ENCODE measurements at regions not wholly inside any gene's neighbourhood (a gene's known extent, or its start where the extent isn't known, plus 50 kb on each side); places are given as distances from the start of the nearest gene placed in this dataset.

DNA sequence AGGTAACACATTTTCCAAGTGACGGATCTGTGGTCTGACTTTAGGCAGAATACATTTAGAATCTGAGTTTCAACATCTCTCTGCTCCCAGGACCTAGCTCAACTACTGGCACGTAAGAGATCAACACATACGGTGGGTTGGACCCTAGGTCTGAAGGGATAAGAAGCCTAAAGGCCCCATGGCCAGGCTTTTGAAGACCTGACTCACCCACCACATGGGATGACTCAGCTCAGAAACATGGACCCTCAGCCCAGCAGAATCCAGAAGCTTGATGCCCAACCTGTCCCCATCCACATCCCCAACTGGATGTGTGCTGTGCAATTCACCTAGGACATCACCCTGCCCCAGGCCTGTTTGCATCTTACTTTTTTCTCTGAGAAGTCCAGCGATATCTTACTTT lies 770.2 kb downstream of the BCL11B start:
- intact Hi-C loops (cut with DNase I) = no loop called here
- no peak for DNase-seq (ENCODE audit: low spot score)

DNA sequence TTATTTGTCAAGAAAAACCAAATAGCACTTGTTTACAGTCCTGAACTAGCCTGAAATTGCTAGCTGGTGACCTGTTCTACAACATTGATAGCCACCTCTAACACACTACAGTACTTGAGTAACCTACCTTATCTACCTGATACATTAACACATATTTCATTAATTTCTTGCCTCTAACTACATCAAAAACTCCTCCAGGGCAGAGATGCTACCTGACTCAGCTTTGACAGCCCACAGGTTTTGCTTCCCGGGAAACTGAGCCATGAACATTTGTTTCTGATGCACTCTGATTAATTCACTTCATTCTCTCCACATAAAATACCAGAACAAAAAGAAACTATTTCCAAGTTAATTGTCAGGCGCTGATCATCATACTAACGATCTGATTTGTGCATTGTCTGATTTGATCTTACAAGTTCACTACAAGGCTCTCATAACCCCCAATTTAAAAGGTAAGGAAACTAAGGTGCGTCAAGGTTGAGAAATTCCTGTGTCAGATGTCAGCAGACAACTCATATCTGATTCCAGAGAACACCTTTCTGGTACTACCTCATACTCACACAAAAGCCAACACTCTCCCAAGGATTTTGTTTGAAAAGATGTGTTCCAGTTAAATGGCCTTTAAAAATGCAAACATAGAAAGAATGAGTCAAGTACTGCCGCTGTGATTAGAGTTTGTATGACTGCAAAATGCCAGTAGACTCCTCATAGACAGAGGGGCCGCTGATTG lies 768.7 kb downstream of the BCL11B start:
- intact Hi-C loops (cut with DNase I) = no loop called here
- DNase-seq (ENCODE audit: low spot score) = no peak

DNA sequence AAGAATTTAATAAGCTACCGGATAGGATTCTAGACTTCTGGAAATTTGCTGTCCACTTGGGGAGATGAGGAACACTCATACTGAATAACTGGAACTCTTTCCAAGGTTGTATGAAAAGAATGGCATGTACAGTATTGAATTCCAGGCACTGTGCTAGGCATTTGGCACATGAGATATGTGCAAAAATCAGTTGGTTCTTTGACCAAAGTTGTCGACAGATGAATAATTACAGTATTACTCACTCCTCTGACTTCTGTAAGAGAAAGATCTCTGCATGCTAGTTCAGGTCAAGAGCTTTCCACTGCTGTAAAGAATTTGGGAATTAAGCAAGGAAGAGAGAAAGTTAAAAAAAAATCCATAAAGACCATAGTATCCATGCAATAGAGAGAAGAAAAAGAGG lies 764.7 kb downstream of the BCL11B start:
- intact Hi-C loops (cut with DNase I) = no loop called here

DNA sequence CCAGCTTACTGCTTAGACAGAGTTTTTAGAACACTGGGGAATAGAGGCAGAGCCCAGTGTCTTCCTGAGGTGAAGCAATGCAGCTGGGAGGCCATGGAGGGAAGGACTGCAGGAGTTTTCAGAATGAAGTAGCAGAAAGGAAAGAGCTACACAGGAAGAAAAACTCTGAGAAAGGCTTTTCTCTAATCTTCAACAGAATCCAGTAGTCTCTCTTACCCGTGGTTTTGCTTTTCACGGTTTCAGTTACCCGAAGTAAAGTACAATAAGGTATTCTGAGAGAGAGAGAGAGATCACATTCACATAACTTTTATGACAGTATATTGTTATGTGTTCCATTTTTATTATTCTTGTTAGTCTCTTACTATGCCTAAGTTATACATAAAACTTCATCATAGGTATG lies 761.6 kb downstream of the BCL11B start:
- intact Hi-C loops (cut with DNase I) = no loop called here
- DNase-seq (ENCODE audit: low spot score) = no peak

More for the DNA sequence above, 764.7 kb downstream of the BCL11B start:
- DNase-seq (ENCODE audit: low spot score) = no peak

DNA sequence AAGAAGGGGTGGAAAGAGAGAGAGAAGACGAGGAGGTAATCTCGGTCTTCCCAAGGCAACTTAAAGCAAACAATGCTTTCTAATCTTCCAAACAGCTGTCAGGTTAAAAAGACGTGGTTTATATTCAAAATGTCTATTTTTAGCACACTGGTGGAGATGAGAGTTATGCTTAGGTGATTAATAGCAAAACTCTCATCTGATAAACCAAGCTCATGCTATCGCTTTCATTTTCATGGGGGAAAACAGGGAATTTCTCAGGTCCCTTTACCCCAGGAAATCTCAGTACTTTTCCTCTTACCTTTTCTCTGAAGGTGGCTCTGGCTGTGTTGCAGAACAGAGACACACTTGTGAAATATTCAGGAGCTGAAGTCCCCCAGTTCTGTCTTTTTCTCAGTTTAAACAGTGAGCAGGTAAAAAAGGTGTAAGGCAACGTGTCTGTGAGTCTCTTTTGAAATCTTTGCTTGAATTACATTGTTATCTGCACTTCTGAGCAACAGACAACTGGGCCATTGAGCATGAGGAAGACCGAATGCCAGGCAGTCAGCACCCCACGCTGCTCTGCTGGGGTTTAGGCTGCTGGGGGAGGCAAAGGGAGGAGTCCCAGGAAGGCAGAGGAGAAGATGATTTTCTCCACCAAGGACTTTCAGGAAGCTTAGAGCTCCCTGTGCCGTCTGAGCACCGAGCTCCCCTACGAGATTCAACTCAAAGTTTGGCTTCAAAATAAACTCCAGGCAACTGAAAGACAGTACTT lies 759.3 kb downstream of the BCL11B start:
- no peak for DNase-seq (ENCODE audit: low spot score)
- intact Hi-C loops (cut with DNase I) = no loop called here

DNA sequence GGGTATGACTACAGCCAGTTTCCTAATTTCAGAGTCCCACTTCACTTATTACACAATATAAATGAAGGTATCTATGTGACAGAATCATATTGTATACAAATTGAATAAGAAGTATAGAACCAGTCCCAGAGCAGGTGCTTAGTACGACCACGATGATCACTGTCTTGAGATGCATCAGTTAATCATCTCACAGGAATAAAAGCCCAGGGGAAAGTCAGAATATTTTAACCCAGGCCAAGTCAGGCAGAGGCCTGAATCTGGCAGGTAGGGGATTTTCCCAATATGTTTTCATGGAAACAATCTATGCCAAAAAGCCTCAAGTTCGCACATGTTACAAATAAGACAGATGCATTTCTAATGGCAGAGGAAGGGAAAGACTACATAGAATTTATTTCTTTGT lies 758.4 kb downstream of the BCL11B start:
- DNase-seq (ENCODE audit: low spot score) = no peak

DNA sequence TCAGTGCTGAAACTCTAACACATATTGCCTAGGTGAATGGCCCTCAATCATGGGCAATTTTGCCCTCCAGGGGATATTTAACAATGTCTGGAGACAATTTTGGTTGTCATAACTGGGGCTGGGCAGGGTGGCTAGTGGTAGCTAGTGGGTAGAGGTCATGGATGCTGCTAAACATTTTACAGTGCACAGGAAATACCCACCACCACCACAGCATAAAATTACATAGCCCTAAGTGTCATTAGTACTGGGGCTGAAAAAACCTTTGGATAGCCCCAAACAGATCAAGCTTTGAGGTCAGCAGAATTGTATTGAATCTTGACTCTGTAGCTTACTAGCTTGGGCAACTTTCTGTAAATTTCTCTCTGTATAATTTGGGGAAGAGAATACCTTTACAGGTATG lies 758.0 kb downstream of the BCL11B start:
- intact Hi-C loops (cut with DNase I) = no loop called here
- no peak for DNase-seq (ENCODE audit: low spot score)

More for the DNA sequence above, 758.4 kb downstream of the BCL11B start:
- intact Hi-C loops (cut with DNase I) = no loop called here

DNA sequence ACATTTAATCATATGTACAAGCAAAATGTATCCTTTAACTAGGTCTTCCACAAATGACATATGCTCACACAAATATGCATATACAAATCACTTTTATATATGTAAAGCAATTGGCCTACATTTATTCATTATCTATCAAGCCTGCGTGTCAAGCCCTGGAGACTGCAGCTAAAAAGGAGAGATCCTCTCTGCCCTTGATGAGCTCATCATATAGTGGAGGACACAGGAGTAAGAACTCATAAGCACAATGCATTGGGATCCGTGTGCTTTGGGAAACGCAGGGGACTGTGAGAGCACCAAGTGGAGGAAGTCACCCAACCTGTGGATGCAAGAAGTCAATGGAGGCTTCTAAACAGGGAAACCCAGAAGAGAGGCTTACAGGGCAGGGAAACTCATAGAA lies 735.7 kb downstream of the BCL11B start:
- no peak for DNase-seq (ENCODE audit: low spot score)
- intact Hi-C loops (cut with DNase I) = no loop called here

DNA sequence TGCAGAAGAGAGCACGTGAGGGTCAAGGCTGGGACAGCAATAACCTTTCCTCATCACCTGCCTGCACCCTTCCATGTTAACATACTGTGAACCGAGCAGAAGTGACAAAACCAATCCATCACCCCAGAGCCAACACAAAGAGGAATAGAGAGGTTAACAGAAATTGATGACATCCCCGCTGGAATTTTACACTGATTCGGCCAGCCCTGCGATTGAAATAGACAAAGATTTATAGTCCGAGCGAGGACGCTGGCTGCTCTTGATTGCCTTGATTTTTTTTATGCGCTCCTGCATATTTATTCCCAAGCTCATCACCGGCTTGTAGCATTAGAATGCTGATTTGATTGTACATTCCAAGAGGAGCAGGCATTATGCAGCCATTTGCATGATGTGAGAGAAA lies 729.7 kb downstream of the BCL11B start:
- intact Hi-C loops (cut with DNase I) = no loop called here
- no peak for DNase-seq (ENCODE audit: low spot score)

DNA sequence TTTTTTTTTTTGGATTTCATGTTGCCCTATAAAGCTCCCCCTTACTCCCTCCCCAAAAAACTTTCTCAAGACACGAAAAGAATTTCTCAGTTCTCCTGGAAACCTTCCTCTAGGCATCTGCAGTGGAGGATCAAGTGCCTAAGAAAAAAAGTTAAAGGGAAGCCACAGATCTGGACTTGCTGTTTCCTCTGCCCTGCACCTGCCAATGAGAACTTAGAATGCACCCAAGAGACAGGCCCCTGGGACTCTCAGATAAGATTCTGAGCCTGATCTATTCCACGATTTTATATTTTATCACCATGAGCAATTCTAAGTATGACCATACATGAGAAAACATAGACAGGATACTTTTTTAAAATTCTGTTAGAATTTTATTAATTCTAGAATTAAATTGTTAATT lies 728.9 kb downstream of the BCL11B start:
- no peak for DNase-seq (ENCODE audit: low spot score)
- intact Hi-C loops (cut with DNase I) = no loop called here

DNA sequence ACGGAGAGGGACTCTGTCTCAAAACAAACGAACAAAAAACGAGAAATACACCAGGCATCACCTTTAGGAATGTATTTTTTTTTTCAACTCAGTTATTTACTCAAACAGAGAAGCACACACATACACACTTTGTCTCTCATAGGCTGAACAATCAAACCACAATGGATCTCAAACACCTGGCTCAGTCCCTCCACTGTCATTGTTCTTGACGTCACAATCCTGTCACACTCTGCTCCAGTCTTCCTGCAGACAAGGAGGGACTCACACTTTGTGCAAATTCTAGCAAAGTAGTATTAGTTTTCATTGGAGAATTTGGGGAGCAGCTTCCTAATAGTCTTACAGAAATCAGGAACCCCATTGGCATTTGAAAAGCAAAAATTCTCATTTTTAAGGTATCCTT lies 727.8 kb downstream of the BCL11B start:
- DNase-seq (ENCODE audit: low spot score) = no peak
- intact Hi-C loops (cut with DNase I) = no loop called here

DNA sequence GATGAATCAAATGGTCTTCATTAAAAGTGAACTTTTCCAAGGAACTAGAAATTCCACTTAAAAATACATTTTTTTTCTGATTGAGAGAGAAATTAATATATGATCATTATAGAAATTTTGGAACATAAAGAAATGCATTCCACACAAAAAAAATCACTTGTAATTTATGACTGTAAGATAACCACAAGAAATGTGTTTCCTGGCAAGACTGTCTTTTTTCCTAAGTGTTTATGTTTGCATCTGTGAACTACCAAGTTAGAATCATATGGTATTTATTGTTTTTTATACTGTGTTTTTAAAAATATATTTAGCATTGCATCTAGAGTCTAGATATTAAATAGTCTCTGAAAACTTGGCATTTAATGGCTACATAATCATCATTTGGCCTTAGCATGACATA lies 726.8 kb downstream of the BCL11B start:
- no peak for DNase-seq (ENCODE audit: low spot score)
- intact Hi-C loops (cut with DNase I) = no loop called here

DNA sequence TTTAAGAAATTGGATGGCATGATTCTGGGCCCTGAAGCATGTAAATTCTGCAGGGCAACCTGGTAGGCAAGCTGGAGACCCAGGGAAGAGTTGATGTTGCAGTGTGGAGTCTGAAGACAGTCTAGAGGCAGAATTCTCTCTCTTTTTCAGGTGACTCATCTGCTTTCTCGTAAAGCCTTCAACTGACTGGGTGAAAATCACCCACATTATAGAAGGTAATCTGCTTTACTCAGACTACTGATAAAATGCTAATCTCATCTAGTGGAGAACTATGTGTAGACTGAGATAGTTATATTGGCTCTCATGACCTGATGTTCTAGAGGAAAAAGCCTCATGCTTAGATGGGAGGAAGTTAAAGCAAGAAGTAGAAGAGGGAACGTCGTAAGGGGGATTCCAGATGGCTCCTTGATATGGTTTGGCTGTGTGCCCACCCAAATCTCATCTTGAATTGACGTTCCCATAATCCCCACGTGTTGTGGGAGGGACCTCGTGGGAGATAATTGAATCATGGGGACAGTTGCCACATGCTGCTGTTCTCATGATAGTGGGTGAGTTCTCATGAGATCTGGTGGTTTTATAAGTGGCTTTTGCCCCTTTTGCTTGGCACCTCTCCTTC lies 723.8 kb downstream of the BCL11B start:
- intact Hi-C loops (cut with DNase I) = no loop called here
- no peak for DNase-seq (ENCODE audit: low spot score)

DNA sequence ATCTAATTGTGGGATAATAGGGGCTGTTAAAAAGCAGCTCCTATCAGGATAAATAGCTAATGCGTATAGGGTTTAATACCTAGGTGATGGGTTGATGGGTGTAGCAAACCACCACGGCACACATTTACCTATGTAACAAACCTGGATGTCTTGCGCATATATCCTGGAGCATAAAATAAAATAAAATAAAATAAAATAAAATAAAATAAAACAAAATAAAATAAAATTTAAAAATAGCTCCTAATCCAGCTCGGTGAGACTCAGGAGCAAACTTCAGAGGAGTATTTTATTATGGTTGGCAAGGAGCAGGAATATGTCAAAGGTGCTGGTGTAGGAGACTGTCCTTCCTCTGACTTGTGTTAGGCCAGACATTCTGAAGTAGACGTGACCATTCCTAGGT lies 721.0 kb downstream of the BCL11B start:
- DNase-seq (ENCODE audit: low spot score) = no peak
- intact Hi-C loops (cut with DNase I) = no loop called here

DNA sequence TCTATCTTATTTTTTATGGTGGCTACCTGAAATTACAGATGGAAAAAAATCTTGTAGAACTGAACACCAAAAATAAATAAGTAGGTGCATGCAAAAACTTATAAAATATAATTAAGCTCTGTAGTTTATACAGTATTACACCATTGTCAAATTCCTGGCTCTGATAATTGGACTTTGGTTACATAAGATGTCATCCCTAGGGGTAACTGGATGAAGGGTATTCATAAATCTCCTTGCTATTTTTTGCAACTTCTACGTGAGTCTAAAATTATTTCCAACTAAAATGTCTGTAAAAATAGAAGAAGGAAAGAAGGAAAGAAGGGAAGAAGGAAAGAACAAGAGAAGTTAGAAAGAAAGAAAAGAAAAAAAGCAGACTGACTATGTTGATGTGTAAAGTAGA lies 716.6 kb downstream of the BCL11B start:
- DNase-seq (ENCODE audit: low spot score) = no peak
- intact Hi-C loops (cut with DNase I) = no loop called here

DNA sequence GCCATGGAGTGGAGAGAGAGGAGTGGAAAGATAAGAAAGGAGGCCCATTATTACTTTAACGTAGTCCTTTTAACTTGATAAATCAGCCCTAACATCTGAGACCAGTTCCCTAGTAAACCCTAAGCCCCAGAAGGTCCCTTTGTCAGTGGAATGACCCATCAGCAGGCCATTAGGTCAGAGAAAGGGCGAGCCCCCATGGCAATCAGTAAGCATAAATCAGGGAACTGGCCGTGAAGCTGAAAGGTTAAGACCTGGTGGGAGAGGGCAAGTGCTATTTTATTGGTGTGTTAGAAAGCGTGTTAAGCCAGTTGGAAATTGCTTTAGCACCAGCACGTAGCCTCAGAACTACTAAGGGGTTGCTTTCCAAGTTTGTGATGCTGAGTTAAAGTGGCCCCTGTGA lies 708.0 kb downstream of the BCL11B start:
- DNase-seq (ENCODE audit: low spot score) = no peak
- intact Hi-C loops (cut with DNase I) = no loop called here

DNA sequence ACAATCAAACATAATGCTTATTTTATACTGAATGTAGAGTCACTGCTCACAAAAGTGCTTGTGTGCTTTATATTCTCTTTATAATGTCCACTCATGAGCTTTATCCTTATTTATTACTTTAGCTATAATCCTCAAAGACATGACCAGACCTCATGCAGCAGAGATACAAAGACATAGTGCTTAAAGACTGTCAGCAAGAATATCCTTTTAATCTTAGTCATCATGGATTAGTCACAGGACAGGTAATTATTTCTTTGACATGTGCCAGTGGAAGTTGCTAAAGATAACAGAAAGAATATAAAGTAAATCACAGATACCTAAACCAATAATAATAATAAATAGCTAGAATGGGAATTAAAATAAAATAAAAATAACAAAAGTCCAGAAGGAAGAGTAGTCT lies 707.5 kb downstream of the BCL11B start:
- intact Hi-C loops (cut with DNase I) = no loop called here
- no peak for DNase-seq (ENCODE audit: low spot score)

DNA sequence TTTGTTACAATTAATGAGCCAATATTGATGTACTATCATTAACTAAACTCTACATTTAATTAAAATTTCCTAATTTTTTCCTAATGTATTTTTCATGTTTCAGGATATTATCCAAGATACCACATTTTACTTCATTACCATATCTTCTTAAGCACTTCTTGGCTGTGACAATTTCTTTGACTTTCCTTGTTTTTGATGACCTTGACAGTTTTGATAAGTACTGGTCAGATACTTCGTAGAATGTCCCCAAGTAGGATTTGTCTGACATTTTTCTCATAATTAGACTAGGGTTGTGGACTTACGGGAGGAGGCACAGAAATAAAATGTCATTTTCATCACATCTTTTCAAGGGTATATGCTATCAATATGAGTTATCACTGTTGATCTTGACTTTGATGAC lies 700.9 kb downstream of the BCL11B start:
- intact Hi-C loops (cut with DNase I) = no loop called here

DNA sequence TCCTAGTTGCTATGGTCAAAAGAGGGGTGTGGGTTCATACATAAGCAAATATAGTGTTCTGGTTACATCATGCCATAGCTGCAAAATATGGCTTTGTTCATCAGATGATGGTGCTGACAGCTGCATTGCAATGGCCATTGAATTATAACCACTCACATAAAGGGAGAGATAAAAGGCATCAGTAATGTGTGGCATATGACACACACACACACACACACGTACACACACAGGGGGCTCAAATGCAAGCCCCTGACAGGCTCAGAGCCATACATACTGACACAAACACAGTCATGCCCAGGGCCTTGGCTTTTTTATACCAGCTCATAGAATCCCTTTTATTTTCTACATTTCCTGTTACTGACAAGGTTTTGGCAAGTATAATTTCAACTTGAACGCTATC lies 698.9 kb downstream of the BCL11B start:
- DNase-seq (ENCODE audit: low spot score) = no peak
- intact Hi-C loops (cut with DNase I) = no loop called here

More for the DNA sequence above, 700.9 kb downstream of the BCL11B start:
- no peak for DNase-seq (ENCODE audit: low spot score)

DNA sequence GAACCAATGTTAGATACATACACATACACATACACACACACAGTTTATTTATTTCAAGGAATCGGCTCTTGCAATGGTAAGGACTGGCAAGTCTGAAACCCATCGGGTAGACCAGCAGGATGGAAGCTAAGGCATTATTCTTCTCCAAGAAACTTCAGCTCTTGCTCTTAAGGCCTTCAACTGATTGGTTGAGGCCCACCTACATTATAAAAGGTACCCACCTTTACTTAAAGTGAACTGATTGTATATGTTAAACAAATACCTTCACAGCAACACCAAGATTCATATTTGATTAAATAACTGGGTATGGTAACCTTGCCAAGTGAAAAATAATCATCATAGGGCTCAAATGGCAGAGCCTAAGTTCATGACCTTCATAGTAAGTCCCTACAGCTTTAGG lies 695.5 kb downstream of the BCL11B start:
- DNase-seq (ENCODE audit: low spot score) = no peak
- intact Hi-C loops (cut with DNase I) = no loop called here

DNA sequence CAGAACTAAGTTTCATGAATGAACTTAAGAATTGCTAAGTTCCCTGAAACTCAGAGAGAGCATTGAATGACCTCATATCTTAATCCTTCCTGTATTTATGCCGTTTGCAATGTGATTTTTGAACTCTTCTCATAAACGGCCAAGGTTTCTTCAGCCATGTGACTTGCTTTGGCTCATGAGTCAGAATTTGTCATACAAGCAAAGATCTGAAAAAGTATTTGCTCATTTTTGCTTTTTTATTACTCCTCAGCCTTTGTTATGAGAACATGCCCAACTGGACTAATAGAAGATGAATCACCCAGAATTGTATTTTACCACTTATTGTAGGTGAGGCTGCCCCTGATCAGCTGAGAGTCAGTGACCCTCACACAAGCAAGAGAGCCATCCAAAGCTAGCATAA lies 693.8 kb downstream of the BCL11B start:
- no peak for DNase-seq (ENCODE audit: low spot score)
- intact Hi-C loops (cut with DNase I) = no loop called here
